Mesenchymal stem cell (in vitro differentiated cells and primary cell): ENCODE measurements at regions not wholly inside any gene's neighbourhood (a gene's known extent, or its start where the extent isn't known, plus 50 kb on each side); places are given as distances from the start of the nearest gene placed in this dataset.

Source experiments
- DNase-seq: peaks from one replicate; pipeline ENCODE4 v3.0.0-alpha.2; 2013
- H2AFZ ChIP-seq: one replicate; pipeline ENCODE4 v1.6.1; 2013; ENCODE audit warnings: low read depth, mild to moderate bottlenecking, control low read depth, inconsistent platforms, low read length, moderate library complexity
- H2AK5ac ChIP-seq: 2 replicates; pipeline ENCODE4 v1.6.1; 2013; ENCODE audit warnings: low read length, moderate library complexity, mild to moderate bottlenecking, inconsistent platforms; ENCODE audit not compliant: severe bottlenecking
- H2BK120ac ChIP-seq: one replicate; pipeline ENCODE4 v1.6.1; 2013; ENCODE audit warnings: low read depth, mild to moderate bottlenecking, inconsistent platforms, low read length, moderate library complexity
- H2BK12ac ChIP-seq, 2 experiments: one replicate each; pipeline ENCODE4 v1.6.1; 2013; ENCODE audit warnings: inconsistent platforms in 2 of 2, low read length in 2 of 2, mild to moderate bottlenecking in 2 of 2, moderate library complexity in 2 of 2, control low read depth in 1 of 2
- H2BK15ac ChIP-seq: one replicate; pipeline ENCODE4 v1.6.1; 2013; ENCODE audit warnings: mild to moderate bottlenecking, low read depth, inconsistent platforms; ENCODE audit not compliant: poor library complexity, severe bottlenecking
- H2BK5ac ChIP-seq: 2 replicates; pipeline ENCODE4 v1.6.1; 2013; ENCODE audit warnings: low read depth, mild to moderate bottlenecking, low read length, control low read depth, inconsistent platforms; ENCODE audit not compliant: poor library complexity, severe bottlenecking
- H3K14ac ChIP-seq, 2 experiments: one replicate each; pipeline ENCODE4 v1.6.1; 2013; ENCODE audit warnings: inconsistent platforms in 2 of 2, low read length in 2 of 2, control low read depth in 1 of 2, mild to moderate bottlenecking in 1 of 2, moderate library complexity in 1 of 2
- H3K18ac ChIP-seq, 2 experiments: one replicate each; pipeline ENCODE4 v1.6.1; 2013; ENCODE audit warnings: inconsistent platforms in 2 of 2, low read length in 2 of 2, control low read depth in 1 of 2, low read depth in 1 of 2, mild to moderate bottlenecking in 1 of 2
- H3K23ac ChIP-seq, 2 experiments: one replicate each; pipeline ENCODE4 v1.6.1; 2013; ENCODE audit warnings: inconsistent platforms in 2 of 2, low read length in 2 of 2, mild to moderate bottlenecking in 2 of 2, moderate library complexity in 2 of 2, control low read depth in 1 of 2
- H3K27ac ChIP-seq: 2 replicates; pipeline ENCODE4 v1.5.1; 2013; ENCODE audit warnings: mild to moderate bottlenecking, moderate library complexity, low read length, control low read depth, inconsistent platforms; ENCODE audit not compliant: poor library complexity, severe bottlenecking
- H3K27me3 ChIP-seq, 2 experiments: 2 replicates each; pipeline versions ENCODE4 v1.6.1 to v1.7.0; 2013; ENCODE audit warnings: low read length in 2 of 2, mild to moderate bottlenecking in 2 of 2, moderate library complexity in 2 of 2, control low read depth in 1 of 2, inconsistent platforms in 1 of 2; ENCODE audit not compliant: control insufficient read depth in 1 of 2, insufficient read depth in 1 of 2
- H3K36me3 ChIP-seq, 2 experiments: 2 replicates each; pipeline versions ENCODE4 v1.6.1 to v1.7.0; 2013; ENCODE audit warnings: low read length in 2 of 2, control low read depth in 1 of 2, inconsistent platforms in 1 of 2, low read depth in 1 of 2, mild to moderate bottlenecking in 1 of 2; ENCODE audit not compliant: insufficient read depth in 2 of 2, control insufficient read depth in 1 of 2
- H3K4ac ChIP-seq, 2 experiments: one replicate each; pipeline ENCODE4 v1.6.1; 2013; ENCODE audit warnings: inconsistent platforms in 2 of 2, low read length in 2 of 2, mild to moderate bottlenecking in 2 of 2, moderate library complexity in 2 of 2, control low read depth in 1 of 2, low read depth in 1 of 2
- H3K4me1 ChIP-seq: 2 replicates; pipeline ENCODE4 v1.6.1; 2013; ENCODE audit warnings: low read depth, low read length, control low read depth; ENCODE audit not compliant: control insufficient read depth, insufficient read depth
- H3K4me2 ChIP-seq: 2 replicates; pipeline ENCODE4 v1.6.1; 2013; ENCODE audit warnings: low read length, mild to moderate bottlenecking, inconsistent platforms; ENCODE audit not compliant: poor library complexity, severe bottlenecking
- H3K4me3 ChIP-seq, 2 experiments: 2 replicates each; pipeline versions ENCODE4 v1.5.1 to v1.7.0; 2013; ENCODE audit warnings: low read length in 2 of 2, mild to moderate bottlenecking in 2 of 2, control low read depth in 1 of 2, low read depth in 1 of 2; ENCODE audit not compliant: insufficient read depth in 1 of 2
- H3K79me1 ChIP-seq: replicated peaks from 2 replicates; pipeline ENCODE4 v1.6.1; 2013; ENCODE audit warnings: mild to moderate bottlenecking, control low read depth, low read length, inconsistent platforms; ENCODE audit not compliant: poor library complexity, severe bottlenecking
- H3K9ac ChIP-seq: 2 replicates; pipeline ENCODE4 v1.7.0; 2013; ENCODE audit warnings: mild to moderate bottlenecking, low read length, moderate library complexity
- H3K9me3 ChIP-seq: 2 replicates; pipeline ENCODE4 v1.7.0; 2013; ENCODE audit warnings: mild to moderate bottlenecking, low read length; ENCODE audit not compliant: control insufficient read depth
- H4K8ac ChIP-seq: one replicate; pipeline ENCODE4 v1.6.1; 2013; ENCODE audit warnings: inconsistent platforms, mild to moderate bottlenecking, low read length, moderate library complexity
- H4K91ac ChIP-seq: one replicate; pipeline ENCODE4 v1.6.1; 2013; ENCODE audit warnings: mild to moderate bottlenecking, low read length, inconsistent platforms
- WGBS: methylation state at CpG from one replicate; pipeline ENCODE4 v1.1.7; 2013; ENCODE audit warnings: mixed read lengths; 5-methylcytosine and 5-hydroxymethylcytosine counted together

- Histone ChIP-seq H3K9me3 (no peaks in the 10 kb centered on the region), H3K4me3 (no peak overlapping the region), H3K4me2 (no peak overlapping the region), H3K27ac (no peak overlapping the region), H4K91ac (no peak overlapping the region), H2BK12ac (no peak overlapping the region), H3K14ac (no peak overlapping the region), H3K23ac (no peak overlapping the region), H2AK5ac (no peak overlapping the region), H3K9ac (no peak overlapping the region), H2BK120ac (no peak overlapping the region), H4K8ac (no peak overlapping the region), H3K79me1 (no peaks in the 10 kb centered on the region), H3K36me3 (no peaks in the 10 kb centered on the region), H3K4ac (no peak overlapping the region), H3K4me1 (no peaks in the 10 kb centered on the region), H3K27me3 (peaks cover 0 to 12% of the 10 kb centered on the region in 2 experiments), H3K18ac (no peak overlapping the region), H2BK15ac (no peak overlapping the region), H2AFZ (no peak overlapping the region), H2BK5ac (no peak overlapping the region)
- WGBS, result 40% methylated on average over 2 of the region's 4 CpGs
- DNase-seq, result no peak
These were observed 310.0 kb downstream of the FOXA2 start for GRCh38 chr20:22274330-22274729.

GRCh38 chr20:22268675-22269074 is 315.7 kb downstream of the FOXA2 start:
- H3K4me2 ChIP-seq, result no peak overlapping the region
- H3K4me1 ChIP-seq, result no peaks in the 10 kb centered on the region
- H4K8ac ChIP-seq, result no peak overlapping the region
- H3K18ac ChIP-seq, result no peak overlapping the region
- no peak overlapping the region for H2BK12ac ChIP-seq
- H2BK5ac ChIP-seq, result no peak overlapping the region
- no peak overlapping the region for H4K91ac ChIP-seq
- H2BK120ac ChIP-seq, result no peak overlapping the region
- no peak overlapping the region for H3K23ac ChIP-seq
- no peaks in the 10 kb centered on the region for H3K79me1 ChIP-seq
- no peak overlapping the region for H2AK5ac ChIP-seq
- no peak for DNase-seq
- no peak overlapping the region for H2AFZ ChIP-seq
- H3K36me3 ChIP-seq, result no peaks in the 10 kb centered on the region
- H3K14ac ChIP-seq, result no peak overlapping the region
- no peaks in the 10 kb centered on the region for H3K9me3 ChIP-seq
- H3K9ac ChIP-seq, result no peak overlapping the region
- H3K4me3 ChIP-seq, result no peak overlapping the region
- 91% methylated on average over 1 of the region's 2 CpGs for WGBS
- no peak overlapping the region for H2BK15ac ChIP-seq
- H3K27me3 ChIP-seq, result peaks cover 0 to 20% of the 10 kb centered on the region in 2 experiments
- no peak overlapping the region for H3K4ac ChIP-seq
- H3K27ac ChIP-seq, result no peak overlapping the region

GRCh38 chr20:22264917-22265316 is 319.5 kb downstream of the FOXA2 start:
- no peak overlapping the region for H3K4me2 ChIP-seq
- no peak overlapping the region for H4K8ac ChIP-seq
- H2AK5ac ChIP-seq, result no peak overlapping the region
- H3K9me3 ChIP-seq, result no peaks in the 10 kb centered on the region
- no peak overlapping the region for H3K18ac ChIP-seq
- no peak overlapping the region for H2BK12ac ChIP-seq
- no peak overlapping the region for H3K27ac ChIP-seq
- no peak overlapping the region for H3K14ac ChIP-seq
- H4K91ac ChIP-seq, result no peak overlapping the region
- H3K79me1 ChIP-seq, result no peaks in the 10 kb centered on the region
- no peak overlapping the region for H3K4ac ChIP-seq
- no peak overlapping the region for H2BK15ac ChIP-seq
- no peak overlapping the region for H2AFZ ChIP-seq
- WGBS, result 50% methylated on average over 4 of the region's 4 CpGs
- no peak overlapping the region for H3K4me3 ChIP-seq
- DNase-seq, result no peak
- peaks cover 0 to 13% of the 10 kb centered on the region in 2 experiments for H3K27me3 ChIP-seq
- H2BK5ac ChIP-seq, result no peak overlapping the region
- no peaks in the 10 kb centered on the region for H3K4me1 ChIP-seq
- no peak overlapping the region for H2BK120ac ChIP-seq
- no peak overlapping the region for H3K23ac ChIP-seq
- no peak overlapping the region for H3K9ac ChIP-seq
- no peaks in the 10 kb centered on the region for H3K36me3 ChIP-seq

- Histone ChIP-seq H3K27me3 (peaks cover 0 to 9% of the 10 kb centered on the region in 2 experiments), H3K14ac (no peak overlapping the region), H2AFZ (no peak overlapping the region), H3K4me3 (no peak overlapping the region), H3K9me3 (no peaks in the 10 kb centered on the region), H3K18ac (no peak overlapping the region), H4K8ac (no peak overlapping the region), H3K4me2 (no peak overlapping the region), H3K27ac (no peak overlapping the region), H2BK5ac (no peak overlapping the region), H2AK5ac (no peak overlapping the region), H2BK120ac (no peak overlapping the region), H3K9ac (no peak overlapping the region), H3K4ac (no peak overlapping the region), H2BK15ac (no peak overlapping the region), H2BK12ac (no peak overlapping the region), H4K91ac (no peak overlapping the region), H3K79me1 (no peaks in the 10 kb centered on the region), H3K4me1 (no peaks in the 10 kb centered on the region), H3K23ac (no peak overlapping the region), H3K36me3 (no peaks in the 10 kb centered on the region)
- DNase-seq, result no peak
- 92% methylated on average over 1 of the region's 1 CpG for WGBS
These were observed 323.9 kb downstream of the FOXA2 start for GRCh38 chr20:22260506-22260905.
